ENCODE measurements at regions not wholly inside any gene's neighbourhood (a gene's known extent, or its start where the extent isn't known, plus 50 kb on each side); places are given as distances from the start of the nearest gene placed in this dataset.

GRCh38 chr5:62029303-62029702, 276.7 kb upstream of the KIF2A start:
- 8% methylated on average over 2 of the region's 2 CpGs for whole genome bisulfite sequencing (ENCODE audit: low lambda C conversion rate)
- DNase-seq, result no peak

DNA sequence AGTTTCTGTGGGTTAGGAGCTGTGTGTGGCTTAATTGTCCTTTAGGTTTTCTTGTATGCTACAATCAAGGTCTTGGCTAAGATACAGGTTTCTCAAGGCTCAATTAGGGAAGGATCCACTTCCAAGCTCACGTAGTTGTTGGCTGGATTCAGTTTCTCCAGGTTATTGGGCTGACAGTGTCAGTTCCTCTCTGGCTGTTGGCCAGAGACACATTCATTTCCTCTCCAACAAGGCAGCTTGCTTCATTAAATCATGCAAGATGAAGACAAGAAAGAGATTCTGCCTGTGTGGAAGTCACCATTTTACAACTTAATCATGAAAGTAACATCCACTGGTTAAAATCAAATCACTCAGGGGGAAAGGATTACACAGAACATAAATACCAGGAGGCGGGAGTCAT, 275.7 kb upstream of the KIF2A start:
- WGBS (ENCODE audit: low lambda C conversion rate), result 20% methylated on average over 2 of the region's 2 CpGs
- no peak for DNase-seq
- no peaks in the 10 kb centered on the region for H3K79me2 ChIP-seq (ENCODE audit: insufficient read depth)
- H3K4me1 ChIP-seq (ENCODE audit: control insufficient read depth in 1 of 2, insufficient read depth in 2 of 2, low read depth in 1 of 2, low read length in 1 of 2), result no peaks in the 10 kb centered on the region
- H3K9me3 ChIP-seq, result no peaks in the 10 kb centered on the region
- H3K4me3 ChIP-seq (ENCODE audit: low read depth in 2 of 2, low read length in 1 of 2), result no peak overlapping the region
- H3F3A ChIP-seq (replicated peaks; ENCODE audit: insufficient read depth), result no peaks in the 10 kb centered on the region
- ChIA-PET POLR2A (no interaction called here), CTCF (no interaction called here)
- no peak overlapping the region for H3K27ac ChIP-seq (ENCODE audit: low read depth in 2 of 2, low read length in 1 of 2)
- no peak overlapping the region for H3K9ac ChIP-seq
- TF ChIP-seq EZH2phosphoT487 (IDR thresholded peaks at IDR 0.05; ENCODE audit: borderline replicate concordance, low read depth) (no peak), ELF1 (IDR thresholded peaks at IDR 0.05) (no peak), FOSL2 (IDR thresholded peaks at IDR 0.05; ENCODE audit: borderline replicate concordance, low read depth) (no peak), TCF12 (IDR thresholded peaks at IDR 0.05) (no peak), NFIC (IDR thresholded peaks at IDR 0.05; ENCODE audit: borderline replicate concordance) (no peak), RFX5 (IDR thresholded peaks at IDR 0.05; ENCODE audit: low read length) (no peak), POLR2AphosphoS5 (IDR thresholded peaks at IDR 0.05; ENCODE audit: low read depth, low read length) (no peak), EP300 (IDR thresholded peaks at IDR 0.05; ENCODE audit: borderline replicate concordance in 1 of 2, low read depth in 1 of 2, low read length in 1 of 2) (no peak)
- no peaks in the 10 kb centered on the region for H4K20me1 ChIP-seq (ENCODE audit: insufficient read depth)
- H3K4me2 ChIP-seq, result no peak overlapping the region
- H3K36me3 ChIP-seq (replicated peaks in 1 of 2; ENCODE audit: control insufficient read depth in 1 of 2, insufficient read depth in 2 of 2, low read length in 1 of 2), result no peaks in the 10 kb centered on the region
- no peaks in the 10 kb centered on the region for H3K9me2 ChIP-seq
- no peaks in the 10 kb centered on the region for H3K27me3 ChIP-seq (ENCODE audit: insufficient read depth)
- H2AFZ ChIP-seq (ENCODE audit: low read depth), result no peak overlapping the region

More at GRCh38 chr5:62029303-62029702, 276.7 kb upstream of the KIF2A start:
- no peak overlapping the region for H3K4me3 ChIP-seq (ENCODE audit: low read depth in 2 of 2, low read length in 1 of 2)
- CTCF ChIA-PET, result no interaction called here
- H3K36me3 ChIP-seq (replicated peaks in 1 of 2; ENCODE audit: control insufficient read depth in 1 of 2, insufficient read depth in 2 of 2, low read length in 1 of 2), result no peaks in the 10 kb centered on the region
- H3K79me2 ChIP-seq (ENCODE audit: insufficient read depth), result no peaks in the 10 kb centered on the region
- H3K9me2 ChIP-seq, result no peaks in the 10 kb centered on the region
- no peak for TF ChIP-seq JUND (IDR thresholded peaks at IDR 0.05)
- TF ChIP-seq, protein P1, sequence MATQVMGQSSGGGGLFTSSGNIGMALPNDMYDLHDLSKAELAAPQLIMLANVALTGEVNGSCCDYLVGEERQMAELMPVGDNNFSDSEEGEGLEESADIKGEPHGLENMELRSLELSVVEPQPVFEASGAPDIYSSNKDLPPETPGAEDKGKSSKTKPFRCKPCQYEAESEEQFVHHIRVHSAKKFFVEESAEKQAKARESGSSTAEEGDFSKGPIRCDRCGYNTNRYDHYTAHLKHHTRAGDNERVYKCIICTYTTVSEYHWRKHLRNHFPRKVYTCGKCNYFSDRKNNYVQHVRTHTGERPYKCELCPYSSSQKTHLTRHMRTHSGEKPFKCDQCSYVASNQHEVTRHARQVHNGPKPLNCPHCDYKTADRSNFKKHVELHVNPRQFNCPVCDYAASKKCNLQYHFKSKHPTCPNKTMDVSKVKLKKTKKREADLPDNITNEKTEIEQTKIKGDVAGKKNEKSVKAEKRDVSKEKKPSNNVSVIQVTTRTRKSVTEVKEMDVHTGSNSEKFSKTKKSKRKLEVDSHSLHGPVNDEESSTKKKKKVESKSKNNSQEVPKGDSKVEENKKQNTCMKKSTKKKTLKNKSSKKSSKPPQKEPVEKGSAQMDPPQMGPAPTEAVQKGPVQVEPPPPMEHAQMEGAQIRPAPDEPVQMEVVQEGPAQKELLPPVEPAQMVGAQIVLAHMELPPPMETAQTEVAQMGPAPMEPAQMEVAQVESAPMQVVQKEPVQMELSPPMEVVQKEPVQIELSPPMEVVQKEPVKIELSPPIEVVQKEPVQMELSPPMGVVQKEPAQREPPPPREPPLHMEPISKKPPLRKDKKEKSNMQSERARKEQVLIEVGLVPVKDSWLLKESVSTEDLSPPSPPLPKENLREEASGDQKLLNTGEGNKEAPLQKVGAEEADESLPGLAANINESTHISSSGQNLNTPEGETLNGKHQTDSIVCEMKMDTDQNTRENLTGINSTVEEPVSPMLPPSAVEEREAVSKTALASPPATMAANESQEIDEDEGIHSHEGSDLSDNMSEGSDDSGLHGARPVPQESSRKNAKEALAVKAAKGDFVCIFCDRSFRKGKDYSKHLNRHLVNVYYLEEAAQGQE (IDR thresholded peaks at IDR 0.05; ENCODE audit: low read depth, low read length), result no peak
- H3K9ac ChIP-seq, result no peak overlapping the region
- no peaks in the 10 kb centered on the region for H3K4me1 ChIP-seq (ENCODE audit: control insufficient read depth in 1 of 2, insufficient read depth in 2 of 2, low read depth in 1 of 2, low read length in 1 of 2)
- no peak overlapping the region for H2AFZ ChIP-seq (ENCODE audit: low read depth)
- H3K27ac ChIP-seq (ENCODE audit: low read depth in 2 of 2, low read length in 1 of 2), result no peak overlapping the region
- POLR2A ChIA-PET, result no interaction called here
- no peaks in the 10 kb centered on the region for H3K27me3 ChIP-seq (ENCODE audit: insufficient read depth)
- no peak overlapping the region for H3K4me2 ChIP-seq
- no peaks in the 10 kb centered on the region for H4K20me1 ChIP-seq (ENCODE audit: insufficient read depth)
- no peaks in the 10 kb centered on the region for H3F3A ChIP-seq (replicated peaks; ENCODE audit: insufficient read depth)
- no peaks in the 10 kb centered on the region for H3K9me3 ChIP-seq

DNA sequence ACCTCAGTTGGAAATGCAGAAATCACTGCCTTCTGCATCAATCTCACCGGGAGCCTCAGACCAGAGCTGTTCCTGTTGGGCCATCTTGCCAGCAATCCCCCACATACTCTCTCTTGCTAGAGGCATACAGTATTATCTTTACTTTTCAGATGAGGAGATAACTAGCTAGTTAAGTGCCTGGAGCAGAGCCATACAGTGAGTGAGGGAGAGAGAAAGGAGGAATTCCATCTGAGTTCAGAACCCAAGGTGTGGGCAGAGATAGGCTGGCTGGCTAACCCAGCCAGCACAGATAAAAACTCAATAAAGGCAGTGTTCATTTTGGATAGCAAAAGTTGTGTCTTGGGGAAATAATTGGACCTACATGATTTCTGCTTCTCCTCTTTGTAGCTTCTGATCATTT, 268.0 kb upstream of the KIF2A start:
- Histone ChIP-seq H3K4me1 (ENCODE audit: control insufficient read depth in 1 of 2, insufficient read depth in 2 of 2, low read depth in 1 of 2, low read length in 1 of 2) (peaks cover 0 to 6% of the 10 kb centered on the region in 2 experiments; a peak in 1 of 4 replicates), H2AFZ (ENCODE audit: low read depth) (no peak overlapping the region), H3K27me3 (ENCODE audit: insufficient read depth) (no peaks in the 10 kb centered on the region), H3K79me2 (ENCODE audit: insufficient read depth) (no peaks in the 10 kb centered on the region), H3K9me2 (no peaks in the 10 kb centered on the region), H3K27ac (ENCODE audit: low read depth in 2 of 2, low read length in 1 of 2) (no peak overlapping the region), H3K9ac (no peak overlapping the region), H3K4me3 (ENCODE audit: low read depth in 2 of 2, low read length in 1 of 2) (no peak overlapping the region), H3K4me2 (no peak overlapping the region), H3F3A (replicated peaks; ENCODE audit: insufficient read depth) (no peaks in the 10 kb centered on the region), H3K36me3 (replicated peaks in 1 of 2; ENCODE audit: control insufficient read depth in 1 of 2, insufficient read depth in 2 of 2, low read length in 1 of 2) (no peaks in the 10 kb centered on the region), H3K9me3 (no peaks in the 10 kb centered on the region), H4K20me1 (ENCODE audit: insufficient read depth) (no peaks in the 10 kb centered on the region)
- TF ChIP-seq GATA2 (CRISPR knock-in tag; IDR thresholded peaks at IDR 0.05) (peak; percentile 49), FOXM1 (IDR thresholded peaks at IDR 0.05; ENCODE audit: low read depth) (no peak), RCOR1 (IDR thresholded peaks at IDR 0.05; ENCODE audit: low read length) (no peak), EZH2phosphoT487 (IDR thresholded peaks at IDR 0.05; ENCODE audit: borderline replicate concordance, low read depth) (no peak), TEAD4 (IDR thresholded peaks at IDR 0.05; ENCODE audit: borderline replicate concordance, insufficient read depth) (no peak), CTCF (IDR thresholded peaks at IDR 0.05) (no peak)
- TF ChIP-seq, protein P2, sequence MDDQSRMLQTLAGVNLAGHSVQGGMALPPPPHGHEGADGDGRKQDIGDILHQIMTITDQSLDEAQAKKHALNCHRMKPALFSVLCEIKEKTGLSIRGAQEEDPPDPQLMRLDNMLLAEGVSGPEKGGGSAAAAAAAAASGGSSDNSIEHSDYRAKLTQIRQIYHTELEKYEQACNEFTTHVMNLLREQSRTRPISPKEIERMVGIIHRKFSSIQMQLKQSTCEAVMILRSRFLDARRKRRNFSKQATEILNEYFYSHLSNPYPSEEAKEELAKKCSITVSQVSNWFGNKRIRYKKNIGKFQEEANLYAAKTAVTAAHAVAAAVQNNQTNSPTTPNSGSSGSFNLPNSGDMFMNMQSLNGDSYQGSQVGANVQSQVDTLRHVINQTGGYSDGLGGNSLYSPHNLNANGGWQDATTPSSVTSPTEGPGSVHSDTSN (IDR thresholded peaks at IDR 0.05), result no peak
- DNase-seq, result peak; percentile 3
- ChIA-PET POLR2A (no interaction called here), CTCF (no interaction called here)
- WGBS (ENCODE audit: low lambda C conversion rate), result 0% methylated on average over 1 of the region's 1 CpG
